ENCODE measurements at regions not wholly inside any gene's neighbourhood (a gene's known extent, or its start where the extent isn't known, plus 50 kb on each side); places are given as distances from the start of the nearest gene placed in this dataset.

GRCh38 chr4:58669783-58670182 is 1559.6 kb upstream of the IGFBP7 start (continued):
- TF ChIP-seq TSHZ2 (CRISPR knock-in tag; IDR thresholded peaks at IDR 0.05) (no peak), POU6F1 (CRISPR knock-in tag; IDR thresholded peaks at IDR 0.05; ENCODE audit: borderline replicate concordance, low read depth) (no peak), BACH2 (CRISPR knock-in tag; IDR thresholded peaks at IDR 0.05; ENCODE audit: borderline replicate concordance) (no peak), PATZ1 (CRISPR knock-in tag; IDR thresholded peaks at IDR 0.05; ENCODE audit: borderline replicate concordance) (no peak), TOX (CRISPR knock-in tag; IDR thresholded peaks at IDR 0.05; ENCODE audit: borderline replicate concordance) (no peak)

GRCh38 chr4:58665649-58666048 is 1555.5 kb upstream of the IGFBP7 start:
- TF ChIP-seq ARNTL (CRISPR knock-in tag; IDR thresholded peaks at IDR 0.05; ENCODE audit: borderline replicate concordance, low read depth), result no peak
- TF ChIP-seq ZNF70 (CRISPR knock-in tag; IDR thresholded peaks at IDR 0.05), result no peak
- TF ChIP-seq ISL1 (CRISPR knock-in tag; IDR thresholded peaks at IDR 0.05), result no peak
- ATAC-seq, result no peak

- TF ChIP-seq BACH2 (CRISPR knock-in tag; IDR thresholded peaks at IDR 0.05; ENCODE audit: borderline replicate concordance), result no peak
- TF ChIP-seq GLIS3 (CRISPR knock-in tag; IDR thresholded peaks at IDR 0.05), result no peak
- TF ChIP-seq RARB (CRISPR knock-in tag; IDR thresholded peaks at IDR 0.05), result no peak
- TF ChIP-seq ARNTL (CRISPR knock-in tag; IDR thresholded peaks at IDR 0.05; ENCODE audit: borderline replicate concordance, low read depth), result no peak
- no peak for TF ChIP-seq ISL1 (CRISPR knock-in tag; IDR thresholded peaks at IDR 0.05)
- TF ChIP-seq PPARA (CRISPR knock-in tag; IDR thresholded peaks at IDR 0.05; ENCODE audit: borderline replicate concordance), result no peak
- TF ChIP-seq PATZ1 (CRISPR knock-in tag; IDR thresholded peaks at IDR 0.05; ENCODE audit: borderline replicate concordance), result no peak
- no peak for TF ChIP-seq ZNF70 (CRISPR knock-in tag; IDR thresholded peaks at IDR 0.05)
- no peak for TF ChIP-seq ZFP3 (CRISPR knock-in tag; IDR thresholded peaks at IDR 0.05)
- TF ChIP-seq SNAI2 (CRISPR knock-in tag; IDR thresholded peaks at IDR 0.05), result no peak
- TF ChIP-seq TSHZ2 (CRISPR knock-in tag; IDR thresholded peaks at IDR 0.05), result no peak
- TF ChIP-seq POU6F1 (CRISPR knock-in tag; IDR thresholded peaks at IDR 0.05; ENCODE audit: borderline replicate concordance, low read depth), result no peak
- no peak for TF ChIP-seq TCF4 (CRISPR knock-in tag; IDR thresholded peaks at IDR 0.05; ENCODE audit: borderline replicate concordance)
- TF ChIP-seq CREB5 (CRISPR knock-in tag; IDR thresholded peaks at IDR 0.05; ENCODE audit: low read depth), result no peak
- no peak for TF ChIP-seq ESRRG (CRISPR knock-in tag; IDR thresholded peaks at IDR 0.05)
- no peak for TF ChIP-seq ZNF8 (CRISPR knock-in tag; IDR thresholded peaks at IDR 0.05)
- TF ChIP-seq CSRNP3 (CRISPR knock-in tag; IDR thresholded peaks at IDR 0.05), result no peak
- ATAC-seq, result no peak
These were observed 1548.5 kb upstream of the IGFBP7 start for GRCh38 chr4:58658701-58659100.

Data from SK-N-SH treated with all-trans-retinoic acid at 6 μM for 48 hours (cell line).